Stimulated activated CD4-positive, alpha-beta T cell treated with anti-CD3 and anti-CD28 coated beads, Interleukin-2, amount 100 ng/mL, for 4 hours (primary cell): ENCODE measurements at regions not wholly inside any gene's neighbourhood (a gene's known extent, or its start where the extent isn't known, plus 50 kb on each side); places are given as distances from the start of the nearest gene placed in this dataset.
A peak's percentile ranks its signal among the peaks of the same experiment; 100 is the strongest.

Experiments
- DNase-seq: peaks from one replicate; pipeline ENCODE4 v3.0.0-alpha.2; 2020; ENCODE audit warnings: low read depth

GRCh38 chrX:43018031-43018430 is 240.1 kb upstream of the PPP1R2C start:
- no peak for DNase-seq

DNA sequence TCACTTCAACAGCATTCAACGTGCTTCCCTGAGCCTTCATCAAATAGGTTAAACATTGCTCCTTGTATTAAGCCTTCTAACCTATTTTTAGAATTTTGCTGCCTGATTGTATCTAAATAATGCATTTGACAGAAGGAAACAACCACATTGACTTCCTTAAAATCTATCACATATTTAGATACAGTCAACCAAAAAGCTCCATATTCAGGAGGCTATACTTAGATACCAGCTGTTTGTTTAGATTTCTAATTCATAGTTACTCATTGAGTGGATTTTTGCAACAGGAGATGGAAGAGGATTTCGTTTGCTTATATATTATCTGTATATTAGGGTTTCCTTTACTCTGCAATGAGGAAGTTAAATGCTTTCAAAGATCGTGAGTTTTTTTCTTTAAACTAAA is 241.1 kb upstream of the PPP1R2C start:
- no peak for DNase-seq

DNA sequence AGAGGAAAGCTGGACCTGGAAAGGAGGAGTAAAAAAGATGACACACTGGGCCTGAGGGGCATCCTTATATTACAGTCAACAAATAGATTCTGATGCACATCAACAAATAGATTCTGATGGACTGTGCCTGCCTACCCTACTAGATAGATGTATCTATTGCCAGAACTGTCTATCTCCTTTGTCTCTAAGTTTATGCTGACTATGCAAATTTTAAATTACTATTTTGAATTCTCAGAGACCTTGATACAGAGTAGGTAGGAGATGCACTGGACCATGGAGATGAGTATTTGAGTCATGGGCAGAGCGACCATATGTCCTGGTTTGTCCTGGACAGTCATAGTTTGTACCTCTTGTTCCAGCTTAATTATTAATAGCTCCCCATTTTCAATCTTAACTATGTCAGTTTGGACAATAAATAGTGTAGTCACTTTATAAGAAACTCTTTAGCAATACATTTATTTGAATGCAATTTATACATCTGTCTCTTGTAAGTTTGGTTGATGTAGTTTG is 247.9 kb upstream of the PPP1R2C start:
- DNase-seq = no peak

DNA sequence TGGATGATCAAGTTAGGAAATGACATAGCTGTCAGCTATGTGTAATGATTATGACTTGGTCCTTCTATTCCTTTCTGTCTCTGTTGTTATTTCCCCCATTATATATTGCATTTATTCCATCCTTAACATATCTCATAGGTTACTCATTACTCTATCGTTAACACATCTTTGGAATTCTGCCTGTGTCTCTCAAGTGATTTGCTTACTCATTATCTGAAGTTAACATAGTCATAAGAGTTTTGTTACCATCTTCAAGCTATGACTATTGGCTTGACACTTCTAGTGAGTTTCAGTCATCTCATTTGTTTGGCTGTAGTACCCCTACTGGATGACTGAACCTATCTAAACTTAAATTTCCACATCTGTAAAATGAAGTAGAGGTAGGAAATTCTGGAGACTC is 286.1 kb upstream of the PPP1R2C start:
- no peak for DNase-seq

DNA sequence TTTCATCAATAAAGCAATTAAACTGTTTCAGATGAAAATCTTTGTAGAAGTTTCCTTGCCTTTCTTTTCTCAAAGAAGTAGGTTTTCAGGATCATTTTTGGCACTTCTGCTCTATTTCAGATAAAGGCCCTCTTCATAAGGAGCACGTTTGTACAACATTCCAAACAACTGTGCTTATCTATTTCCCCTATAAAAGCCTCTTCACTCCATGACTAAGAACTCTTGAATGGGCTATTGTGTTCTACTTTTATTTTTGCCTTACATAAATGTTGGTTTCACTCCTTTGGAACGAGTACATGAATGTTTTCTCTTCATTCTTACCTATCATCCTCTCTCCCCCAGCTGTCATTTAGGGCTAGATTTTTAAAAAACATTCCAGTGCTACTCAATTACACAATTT is 288.0 kb upstream of the PPP1R2C start:
- DNase-seq = no peak

- no peak for DNase-seq
Observed at GRCh38 chrX:43068639-43069038, 290.7 kb upstream of the PPP1R2C start.

GRCh38 chrX:43083016-43083415 is 305.1 kb upstream of the PPP1R2C start:
- no peak for DNase-seq

DNA sequence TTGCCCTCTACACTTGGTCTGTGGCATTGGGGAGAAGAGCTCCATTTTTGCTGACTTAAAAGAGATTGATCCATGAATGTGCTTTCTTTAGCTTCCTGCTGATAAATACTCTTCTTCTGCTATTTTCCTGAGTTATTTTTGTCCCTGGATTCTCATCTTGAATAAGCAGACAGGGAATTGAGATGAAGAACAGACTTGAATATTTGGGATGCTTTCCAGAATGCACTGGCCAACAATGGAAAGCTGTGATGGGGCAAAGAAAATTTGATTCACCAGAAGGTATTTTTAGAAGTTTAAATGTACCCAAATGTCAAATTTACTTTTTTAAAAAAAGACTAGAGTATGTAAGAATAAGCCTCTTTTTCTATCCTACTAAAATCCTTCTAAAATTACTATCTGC is 309.9 kb upstream of the PPP1R2C start:
- no peak for DNase-seq

- no peak for DNase-seq
Observed at GRCh38 chrX:43096830-43097229, 318.9 kb upstream of the PPP1R2C start.

GRCh38 chrX:43106009-43106408 is 328.0 kb upstream of the PPP1R2C start:
- no peak for DNase-seq

DNA sequence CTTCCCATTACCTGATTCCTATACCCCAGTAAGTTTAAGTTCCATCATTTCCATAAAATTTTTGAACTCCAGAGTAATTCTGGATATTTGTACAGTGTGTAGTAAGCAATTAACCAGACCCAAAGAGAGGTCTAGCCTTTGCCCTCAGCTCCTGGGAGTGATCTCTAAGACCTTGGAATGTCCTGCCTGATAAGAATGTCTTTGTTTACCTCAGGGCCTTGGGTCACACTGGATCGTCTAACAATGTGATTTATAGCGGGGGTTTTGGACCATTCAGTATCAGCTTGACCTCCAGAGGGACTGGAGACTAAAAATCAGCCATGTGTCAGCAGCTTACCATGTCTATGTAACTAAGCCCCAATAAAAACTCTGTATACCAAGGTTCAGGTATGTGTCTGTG is 330.9 kb upstream of the PPP1R2C start:
- DNase-seq = no peak

GRCh38 chrX:43121637-43122036 is 343.7 kb upstream of the PPP1R2C start:
- no peak for DNase-seq

DNA sequence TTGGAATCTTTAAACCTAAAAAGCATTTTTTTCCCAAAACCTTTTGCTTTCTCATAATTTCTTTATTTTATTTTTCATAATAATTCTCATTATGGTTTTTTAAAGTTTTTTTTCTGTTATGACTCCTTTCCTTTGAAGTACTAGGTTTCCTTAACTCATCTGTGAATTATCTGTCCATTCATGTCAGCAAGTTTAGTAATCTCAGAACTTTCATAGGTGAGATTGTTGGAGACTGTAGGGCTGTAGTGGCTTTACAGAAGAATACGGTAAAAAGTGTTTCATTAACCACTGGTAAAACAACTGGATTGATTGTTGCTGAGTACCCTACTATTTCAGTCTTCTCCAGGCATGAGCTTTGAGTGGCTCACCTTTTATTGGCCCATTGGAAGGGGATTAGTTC is 361.7 kb upstream of the PPP1R2C start:
- no peak for DNase-seq

DNA sequence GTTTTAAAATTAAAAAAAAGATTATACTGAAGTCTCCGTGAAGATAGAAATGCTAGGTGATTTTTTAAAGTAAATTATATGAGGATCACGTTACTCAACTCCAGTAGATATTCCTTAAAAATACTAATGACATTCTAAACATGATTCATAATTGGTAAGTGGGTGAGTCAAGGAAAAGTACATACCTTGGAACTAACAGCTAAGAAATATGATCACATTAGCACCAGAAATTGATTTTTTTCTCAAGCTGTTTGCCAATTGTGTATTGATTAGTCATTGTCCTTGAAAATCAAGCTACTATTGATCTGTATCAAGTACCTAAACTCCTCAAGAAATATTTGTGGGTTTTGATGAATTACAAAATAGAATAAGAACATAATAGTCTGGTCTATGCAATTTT is 362.6 kb upstream of the PPP1R2C start:
- DNase-seq = no peak

GRCh38 chrX:43141885-43142284 is 363.9 kb upstream of the PPP1R2C start:
- DNase-seq = no peak

- DNase-seq = no peak
Observed at GRCh38 chrX:43148305-43148704, 370.3 kb upstream of the PPP1R2C start.

GRCh38 chrX:43165343-43165920 is 387.5 kb upstream of the PPP1R2C start:
- DNase-seq = peak; percentile 1

GRCh38 chrX:43166874-43167273 is 388.9 kb upstream of the PPP1R2C start:
- DNase-seq = no peak

- no peak for DNase-seq
Observed at GRCh38 chrX:43175434-43175833, 397.5 kb upstream of the PPP1R2C start.

- no peak for DNase-seq
Observed at GRCh38 chrX:43176686-43177085, 398.7 kb upstream of the PPP1R2C start.

DNA sequence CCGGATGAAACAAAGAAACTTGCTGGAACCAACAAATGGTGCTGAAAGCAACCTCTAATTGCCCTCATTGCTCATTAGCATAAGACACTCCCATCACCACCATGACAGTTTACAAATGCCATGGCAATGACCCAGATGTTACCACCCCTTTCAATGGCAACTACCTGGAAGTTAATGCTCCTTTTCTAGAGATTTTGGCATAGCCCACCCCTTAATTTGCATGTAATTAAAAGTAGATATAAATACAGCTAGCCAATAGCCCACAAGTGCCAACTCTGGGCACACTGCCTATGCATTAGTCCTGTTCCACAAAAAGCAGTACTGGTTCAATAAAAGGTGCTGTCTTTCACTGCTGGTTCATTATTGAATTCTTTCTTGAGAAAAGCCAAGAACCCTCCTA is 410.3 kb upstream of the PPP1R2C start:
- DNase-seq = no peak

DNA sequence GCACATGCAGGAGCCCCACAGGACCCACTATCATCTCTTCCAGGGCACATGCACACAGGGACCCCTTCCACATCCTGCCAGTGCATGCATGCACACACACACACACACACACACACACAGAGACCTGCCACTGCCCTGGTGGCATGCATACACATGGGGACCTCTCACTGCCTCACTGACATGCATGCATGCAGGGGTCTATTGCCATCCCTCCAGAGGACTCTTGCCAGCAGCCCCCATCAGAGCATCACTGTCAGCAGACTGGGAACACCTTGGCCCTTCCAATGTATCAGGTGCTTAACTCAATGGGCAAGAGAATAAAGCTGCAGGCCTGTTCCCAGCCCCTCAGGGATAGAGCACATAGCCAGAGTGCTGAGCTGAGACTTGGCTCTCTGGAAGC is 433.6 kb upstream of the PPP1R2C start:
- no peak for DNase-seq

DNA sequence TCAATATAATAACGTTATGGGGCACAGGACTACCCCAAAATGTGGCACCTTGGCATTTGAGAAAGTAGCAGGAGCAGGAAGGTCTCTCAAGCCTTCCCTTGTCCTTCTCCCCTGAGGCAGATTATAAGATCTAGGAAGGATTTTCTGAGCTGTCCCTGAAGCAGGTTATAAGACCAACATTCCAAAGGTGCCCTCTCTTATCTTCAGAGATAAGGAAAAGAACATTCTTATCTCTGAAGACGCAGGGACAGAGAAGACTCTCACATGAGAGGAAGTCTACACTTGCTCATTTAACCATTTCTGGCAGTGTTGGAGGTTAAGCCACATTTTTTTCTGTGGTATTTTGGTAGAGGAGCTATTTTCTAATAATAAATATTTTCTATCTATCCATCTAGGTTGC is 437.9 kb upstream of the MAOA start:
- no peak for DNase-seq

- DNase-seq = no peak
Observed at GRCh38 chrX:43224496-43224895, 431.6 kb upstream of the MAOA start.
